ENCODE measurements at regions not wholly inside any gene's neighbourhood (a gene's known extent, or its start where the extent isn't known, plus 50 kb on each side); places are given as distances from the start of the nearest gene placed in this dataset.
"Not testable (repeated sequence)": the region's sequence is repeated elsewhere in the genome, so short reads cannot be mapped to it uniquely, and the experiment has no call there.

- TF ChIP-seq SP1 (IDR thresholded peaks at IDR 0.05; ENCODE audit: low read depth, low read length) (no peak), DPF2 (IDR thresholded peaks at IDR 0.05) (no peak), FOXK2 (IDR thresholded peaks at IDR 0.05) (no peak), ETV6 (conservative IDR thresholded peaks at IDR 0.05 in 1 of 2, IDR thresholded peaks at IDR 0.05 in 1 of 2; ENCODE audit: borderline replicate concordance in 1 of 2, low read depth in 1 of 2) (no peak), BACH1 (IDR thresholded peaks at IDR 0.05; ENCODE audit: borderline replicate concordance) (no peak), RELA (IDR thresholded peaks at IDR 0.05; ENCODE audit: borderline replicate concordance, partially characterized antibody) (no peak)
These were observed 93.0 kb upstream of the PRKD1 start (continued) for GRCh38 chr14:30020687-30021086.

GRCh38 chr14:30023350-30023749 lies 95.7 kb upstream of the PRKD1 start:
- ATAC-seq; H3K36me3 ChIP-seq (ENCODE audit: control insufficient read depth in 2 of 2, insufficient read depth in 2 of 2, low read length in 1 of 2); H3K4me3 ChIP-seq; in situ Hi-C loops (cut with MboI); H3K79me2 ChIP-seq (ENCODE audit: control insufficient read depth, insufficient read depth, low read length); H3K9ac ChIP-seq (ENCODE audit: control insufficient read depth, insufficient read depth, low read length); H2AFZ ChIP-seq (ENCODE audit: control insufficient read depth, low read depth, low read length); H3K27ac ChIP-seq (ENCODE audit: control insufficient read depth, insufficient read depth); H4K20me1 ChIP-seq (ENCODE audit: control insufficient read depth, insufficient read depth); H3K4me1 ChIP-seq (ENCODE audit: control insufficient read depth, insufficient read depth, low read length); RAD21 ChIA-PET (ENCODE audit: unreplicated experiment); DNase-seq (ENCODE audit: low read depth, low spot score); intact Hi-C loops (cut with micrococcal nuclease; ENCODE audit: unreplicated experiment); H3K27me3 ChIP-seq (replicated peaks in 1 of 2; ENCODE audit: control insufficient read depth in 2 of 2, insufficient read depth in 2 of 2, low read length in 1 of 2); SMC1A ChIA-PET (ENCODE audit: uncharacterized antibody, unreplicated experiment); FAIRE-seq; POLR2A ChIA-PET; BruUV-seq (replicated peaks); H3K4me2 ChIP-seq (ENCODE audit: control insufficient read depth, insufficient read depth); H3K9me3 ChIP-seq (replicated peaks; ENCODE audit: control insufficient read depth, insufficient read depth, low read length); CTCF ChIA-PET: not testable (repeated sequence)
- WGBS (ENCODE audit: insufficient coverage, insufficient replicate concordance, low lambda C conversion rate, missing lambda C conversion rate) = 26% methylated on average over 5 of the region's 5 CpGs

- no peaks in the 10 kb centered on the region for H3K9me3 ChIP-seq (replicated peaks; ENCODE audit: control insufficient read depth, insufficient read depth, low read length)
- no peak for FAIRE-seq
- H3K27ac ChIP-seq (ENCODE audit: control insufficient read depth, insufficient read depth) = no peak overlapping the region
- intact Hi-C loops (cut with micrococcal nuclease; ENCODE audit: unreplicated experiment) = no loop called here
- CTCF ChIA-PET = no interaction called here
- BruUV-seq (replicated peaks) = no TSS peak
- no peak overlapping the region for H2AFZ ChIP-seq (ENCODE audit: control insufficient read depth, low read depth, low read length)
- H4K20me1 ChIP-seq (ENCODE audit: control insufficient read depth, insufficient read depth) = no peaks in the 10 kb centered on the region
- SMC1A ChIA-PET (ENCODE audit: uncharacterized antibody, unreplicated experiment) = no interaction called here
- in situ Hi-C loops (cut with MboI) = no loop called here
- 0% methylated on average over 1 of the region's 1 CpG for WGBS (ENCODE audit: insufficient coverage, insufficient replicate concordance, low lambda C conversion rate, missing lambda C conversion rate)
- H3K79me2 ChIP-seq (ENCODE audit: control insufficient read depth, insufficient read depth, low read length) = no peaks in the 10 kb centered on the region
- TF ChIP-seq POU2F2 (IDR thresholded peaks at IDR 0.05; ENCODE audit: borderline replicate concordance, low read depth, low read length) (no peak), NFYA (IDR thresholded peaks at IDR 0.05; ENCODE audit: borderline replicate concordance, low read depth, low read length) (no peak)
- no peaks in the 10 kb centered on the region for H3K27me3 ChIP-seq (replicated peaks in 1 of 2; ENCODE audit: control insufficient read depth in 2 of 2, insufficient read depth in 2 of 2, low read length in 1 of 2)
- RAD21 ChIA-PET (ENCODE audit: unreplicated experiment) = no interaction called here
- POLR2A ChIA-PET = no interaction called here
- no peaks in the 10 kb centered on the region for H3K4me1 ChIP-seq (ENCODE audit: control insufficient read depth, insufficient read depth, low read length)
- ATAC-seq = no peak
- no peak overlapping the region for H3K9ac ChIP-seq (ENCODE audit: control insufficient read depth, insufficient read depth, low read length)
- DNase-seq (ENCODE audit: low read depth, low spot score) = no peak
- H3K4me2 ChIP-seq (ENCODE audit: control insufficient read depth, insufficient read depth) = no peak overlapping the region
- no peak overlapping the region for H3K4me3 ChIP-seq
- no peaks in the 10 kb centered on the region for H3K36me3 ChIP-seq (ENCODE audit: control insufficient read depth in 2 of 2, insufficient read depth in 2 of 2, low read length in 1 of 2)
These were observed 106.5 kb upstream of the PRKD1 start for GRCh38 chr14:30034152-30034551.

Data from GM12878 (cell line).